ENCODE measurements at regions not wholly inside any gene's neighbourhood (a gene's known extent, or its start where the extent isn't known, plus 50 kb on each side); places are given as distances from the start of the nearest gene placed in this dataset.
"Not testable (repeated sequence)": the region's sequence is repeated elsewhere in the genome, so short reads cannot be mapped to it uniquely, and the experiment has no call there.

DNA sequence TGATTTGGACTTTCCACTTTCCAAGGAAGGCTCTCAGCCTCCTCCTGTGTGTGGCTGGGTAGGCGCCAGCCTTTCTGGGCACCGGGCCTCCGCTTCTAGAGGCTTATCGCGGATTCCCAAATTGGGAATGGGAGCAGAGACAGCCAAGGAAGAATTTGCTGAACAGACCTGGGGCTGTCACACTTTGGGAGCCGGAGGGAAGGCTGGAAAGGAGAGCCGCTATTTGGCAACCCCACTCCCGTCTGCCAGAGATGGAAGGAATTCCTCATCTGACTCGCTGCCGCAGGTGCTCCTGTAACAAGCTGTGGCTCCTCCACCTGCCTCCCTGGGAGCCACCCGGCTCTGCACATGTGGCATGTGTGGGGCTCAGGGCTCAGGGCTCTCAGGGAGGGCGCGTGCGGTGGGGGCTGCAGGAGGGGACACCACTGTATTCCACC lies 50.8 kb upstream of the ECHDC3 start:
- DNase-seq (ENCODE audit: low read depth in 2 of 2) = no peak

GRCh38 chr10:11689945-11690736 lies 52.0 kb upstream of the ECHDC3 start:
- DNase-seq (ENCODE audit: low read depth in 2 of 2) = no peak

GRCh38 chr10:11688448-11688795 lies 53.8 kb upstream of the ECHDC3 start:
- DNase-seq (ENCODE audit: low read depth in 2 of 2) = not testable (repeated sequence)

- no peak for DNase-seq (ENCODE audit: low read depth in 2 of 2)
Observed at GRCh38 chr10:11687779-11688447, 54.3 kb upstream of the ECHDC3 start.

DNA sequence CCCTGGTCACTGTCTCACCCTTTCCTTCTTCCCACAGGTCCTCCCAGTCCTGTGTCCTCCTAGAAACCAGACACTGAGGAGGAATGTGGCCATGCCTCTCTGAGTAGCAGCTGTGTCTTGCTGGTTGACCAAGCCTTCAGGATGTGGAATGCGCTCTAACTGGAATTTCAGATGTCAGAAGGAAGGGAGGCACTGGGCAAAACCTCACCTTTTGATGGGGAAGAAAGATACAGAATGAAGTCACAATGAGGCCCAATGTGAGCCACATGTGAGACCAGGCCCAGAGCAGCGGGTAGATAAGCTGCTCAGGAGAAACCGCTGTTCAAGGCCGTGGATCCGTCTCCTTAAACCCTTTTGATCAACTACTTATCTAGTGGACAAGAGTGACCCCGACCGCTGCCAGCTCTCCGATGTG lies 54.8 kb upstream of the ECHDC3 start:
- no peak for DNase-seq (ENCODE audit: low read depth in 2 of 2)

- no peak for DNase-seq (ENCODE audit: low read depth in 2 of 2)
Observed at GRCh38 chr10:11685787-11686218, 56.4 kb upstream of the ECHDC3 start.

- peak; percentile 15 to 17 for DNase-seq (ENCODE audit: low read depth in 2 of 2)
Observed at GRCh38 chr10:11684717-11685645, 57.2 kb upstream of the ECHDC3 start.

DNA sequence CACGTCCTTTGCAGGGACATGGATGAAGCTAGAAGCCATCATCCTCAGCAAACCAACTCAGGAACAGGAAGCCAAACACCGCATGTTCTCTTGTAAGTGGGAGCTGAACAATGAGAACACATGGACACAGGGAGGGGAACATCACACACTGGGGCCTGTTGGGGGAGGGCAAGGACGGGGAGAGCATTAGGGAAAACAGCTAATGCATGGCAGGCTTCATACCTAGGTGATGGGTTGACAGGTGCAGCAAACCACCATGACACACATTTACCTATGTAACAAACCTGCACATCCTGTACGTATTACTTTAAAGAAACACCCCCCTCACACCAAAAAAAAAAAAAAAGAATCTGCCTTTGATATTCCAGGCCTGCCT lies 57.9 kb upstream of the ECHDC3 start:
- not testable (repeated sequence) for DNase-seq (ENCODE audit: low read depth in 2 of 2)

GRCh38 chr10:11683529-11684320 lies 58.5 kb upstream of the ECHDC3 start:
- no peak for DNase-seq (ENCODE audit: low read depth in 2 of 2)

DNA sequence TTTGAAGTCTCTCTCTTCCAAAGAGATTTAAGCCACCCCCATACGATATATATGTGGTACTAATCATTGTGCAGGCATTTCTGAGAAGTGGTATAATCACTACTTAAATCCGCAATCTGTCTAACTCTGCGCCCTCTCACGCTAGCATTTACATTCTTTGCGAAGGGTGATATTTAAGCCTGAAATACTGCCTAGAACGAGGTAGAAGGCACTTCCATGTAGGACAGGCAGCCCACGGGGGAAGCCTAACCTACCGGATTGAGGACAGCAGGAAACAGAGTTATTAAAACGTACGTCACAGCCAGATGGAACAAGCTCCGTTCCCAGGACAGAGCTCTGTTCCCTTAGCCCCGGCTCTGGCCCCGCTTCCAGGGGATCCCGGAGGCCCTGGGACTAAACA lies 59.3 kb upstream of the ECHDC3 start:
- no peak for DNase-seq (ENCODE audit: low read depth in 2 of 2)

- DNase-seq (ENCODE audit: low read depth in 2 of 2) = no peak
Observed at GRCh38 chr10:11682267-11682683, 59.9 kb upstream of the ECHDC3 start.

GRCh38 chr10:11680496-11680895 lies 61.7 kb upstream of the ECHDC3 start:
- no peak for DNase-seq (ENCODE audit: low read depth in 2 of 2)

DNA sequence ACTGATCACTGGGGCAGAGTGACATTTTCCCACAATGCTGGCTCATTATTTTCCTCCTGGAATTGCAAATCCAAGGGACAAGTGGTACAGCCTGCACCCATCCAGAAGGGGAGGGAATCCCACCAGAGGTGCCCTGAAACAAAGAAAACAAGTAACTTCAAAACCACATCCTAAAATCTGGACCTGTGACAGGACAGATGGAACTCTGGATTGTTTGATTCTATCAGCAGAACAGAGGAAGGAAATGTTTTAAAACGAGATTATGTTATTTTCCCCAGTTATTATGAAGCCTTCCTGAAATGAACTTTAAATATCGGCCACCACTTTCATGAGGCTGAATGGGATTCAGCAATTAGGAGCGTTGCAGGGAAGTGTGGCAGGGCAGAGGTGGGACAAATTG lies 62.2 kb upstream of the ECHDC3 start:
- no peak for DNase-seq (ENCODE audit: low read depth in 2 of 2)

GRCh38 chr10:11678074-11678793 lies 63.9 kb upstream of the ECHDC3 start:
- DNase-seq (ENCODE audit: low read depth in 2 of 2) = no peak

GRCh38 chr10:11677480-11677879 lies 64.7 kb upstream of the ECHDC3 start:
- DNase-seq (ENCODE audit: low read depth in 2 of 2) = no peak

DNA sequence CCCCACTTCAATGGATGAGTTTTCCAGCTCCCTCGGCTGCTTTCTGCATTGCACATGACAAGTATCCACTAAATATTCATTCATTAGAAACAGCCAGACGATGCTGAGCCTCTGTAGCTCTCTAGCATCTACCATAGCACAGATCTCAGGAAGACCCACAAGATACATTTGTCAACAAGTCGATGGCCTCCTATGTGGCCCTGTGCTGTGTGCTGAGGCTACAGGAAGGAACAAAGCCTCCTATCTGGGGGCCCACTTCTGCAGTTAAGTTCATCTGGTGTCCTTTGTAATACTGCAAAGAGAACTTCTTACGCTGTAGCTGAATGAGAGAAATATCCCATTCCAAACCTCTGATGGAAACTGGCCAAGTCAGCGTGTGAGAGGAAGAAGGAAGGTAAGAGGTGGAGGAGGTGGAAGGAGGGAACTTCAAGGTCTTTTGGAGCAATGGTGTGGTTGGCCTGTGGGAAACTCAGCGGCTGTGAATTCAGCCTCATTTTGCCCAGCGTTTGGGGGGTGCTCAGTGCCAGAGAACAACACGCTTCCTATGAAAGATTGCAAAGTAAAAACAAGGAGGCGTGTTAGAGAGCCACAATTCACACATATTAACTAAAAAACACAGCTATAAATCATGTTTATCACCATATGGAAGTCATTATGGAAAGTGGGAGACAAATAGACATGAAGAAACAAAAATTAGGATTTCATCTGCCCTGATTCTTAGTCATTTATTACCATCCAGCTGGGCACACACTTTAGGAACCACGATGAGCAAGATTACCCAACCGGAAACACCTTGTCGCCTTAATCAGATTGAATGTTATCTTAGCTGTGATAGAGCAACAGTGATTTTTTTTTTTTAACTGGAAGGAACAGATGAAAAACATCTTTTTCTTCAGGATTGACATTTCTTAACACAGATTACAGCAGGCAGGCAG lies 62.2 kb upstream of the USP6NL start:
- no peak for DNase-seq (ENCODE audit: low read depth in 2 of 2)

GRCh38 chr10:11672836-11673235 lies 61.4 kb upstream of the USP6NL start:
- DNase-seq (ENCODE audit: low read depth in 2 of 2) = no peak

DNA sequence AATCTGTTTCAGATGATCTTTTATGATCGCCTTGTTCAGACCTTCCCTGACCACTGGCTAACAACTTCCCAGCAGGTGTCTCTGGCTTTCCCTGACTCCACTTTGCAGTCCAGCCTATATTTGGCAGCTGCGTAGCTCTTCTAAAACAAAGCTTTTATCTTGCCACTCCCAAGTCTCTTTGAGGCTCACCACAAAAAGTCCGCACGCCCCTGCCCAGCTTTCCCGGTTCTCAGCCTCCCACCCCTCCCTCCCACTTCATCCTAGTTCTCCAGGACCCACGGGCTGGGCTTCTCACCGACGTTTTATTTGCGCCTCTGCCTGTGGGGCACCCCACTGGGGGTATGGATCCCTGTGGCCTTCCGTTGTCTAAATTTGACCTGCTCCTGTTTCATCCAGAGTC lies 58.9 kb upstream of the USP6NL start:
- no peak for DNase-seq (ENCODE audit: low read depth in 2 of 2)

DNA sequence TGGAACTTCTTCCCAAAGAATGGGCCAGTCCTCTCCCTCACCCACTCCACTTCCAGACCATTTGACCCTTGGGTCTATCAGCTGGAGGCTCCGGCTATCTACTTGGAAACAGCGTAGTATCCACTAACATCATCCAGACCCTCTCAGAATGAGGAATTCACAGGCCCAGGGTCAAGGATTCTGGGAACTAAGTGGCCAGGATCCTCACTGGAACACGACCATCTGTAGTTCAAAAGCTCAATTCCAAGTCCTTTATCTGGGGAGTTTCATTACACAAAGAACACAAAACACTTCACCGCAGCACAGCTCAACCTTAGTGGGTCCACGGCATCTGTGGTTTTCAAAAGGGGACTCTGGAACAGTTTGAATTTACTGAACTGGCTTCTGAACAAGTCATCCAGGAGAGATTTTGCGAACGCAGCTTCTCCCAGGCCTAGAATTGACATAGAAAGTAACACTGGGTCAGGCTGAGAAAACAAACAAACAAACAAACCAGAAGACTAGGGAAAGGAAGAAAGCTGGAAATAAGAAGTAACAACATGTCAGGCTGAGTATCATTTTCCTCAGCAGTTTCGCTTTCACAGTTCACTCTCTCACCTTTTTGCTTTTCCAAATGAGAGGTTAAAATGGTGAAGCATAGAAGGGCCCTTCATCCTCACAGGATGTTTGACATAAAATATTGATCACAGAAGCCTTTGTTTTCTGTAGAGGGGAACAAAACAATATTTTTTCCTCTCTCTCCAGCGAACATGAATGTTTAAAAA lies 57.6 kb upstream of the USP6NL start:
- no peak for DNase-seq (ENCODE audit: low read depth in 2 of 2)

Data from stimulated activated CD8-positive, alpha-beta memory T cell treated with anti-CD3 and anti-CD28 coated beads, Interleukin-15, amount 100 ng/mL, for 4 hours (primary cell).